Spleen (tissue), 11 donors: ENCODE measurements at regions not wholly inside any gene's neighbourhood (a gene's known extent, or its start where the extent isn't known, plus 50 kb on each side); places are given as distances from the start of the nearest gene placed in this dataset.

Source experiments
- DNase-seq: peaks from one replicate; pipeline ENCODE4 v3.0.0-alpha.2; 2020
- H3K27ac ChIP-seq, 8 donors: fragments of 200-600 bp; sonication (generic) in 7 of 8; 1 replicate in 4 of 8; 2 replicates in 4 of 8; pipeline versions ENCODE4 v1.5.0 to v1.8.0; 2016 to 2021; ENCODE audit warnings: inconsistent platforms in 4 of 8, mild to moderate bottlenecking in 4 of 8, moderate library complexity in 1 of 8
- H3K27me3 ChIP-seq, 7 donors: fragments of 200-600 bp; sonication (generic) in 6 of 7; replicated peaks in 1 of 7; 1 replicate in 4 of 7; 2 replicates in 3 of 7; pipeline versions ENCODE4 v1.5.0 to v1.8.0; 2016 to 2021; ENCODE audit warnings: inconsistent platforms in 3 of 7, mild to moderate bottlenecking in 1 of 7
- H3K36me3 ChIP-seq, 6 donors: fragments of 200-600 bp; sonication (generic) in 5 of 6; 1 replicate in 4 of 6; 2 replicates in 2 of 6; pipeline versions ENCODE4 v1.5.0 to v1.8.0; 2016 to 2021; ENCODE audit warnings: inconsistent platforms in 2 of 6
- H3K4me1 ChIP-seq, 6 donors: fragments of 200-600 bp; sonication (generic) in 5 of 6; 1 replicate in 3 of 6; 2 replicates in 3 of 6; pipeline versions ENCODE4 v1.5.0 to v1.8.0; 2016 to 2021; ENCODE audit warnings: inconsistent platforms in 3 of 6
- H3K4me3 ChIP-seq, 8 donors: fragments of 200-600 bp; sonication (generic) in 7 of 8; 1 replicate in 4 of 8; 2 replicates in 4 of 8; pipeline versions ENCODE4 v1.5.0 to v1.8.0; 2016 to 2021; ENCODE audit warnings: inconsistent platforms in 4 of 8, mild to moderate bottlenecking in 4 of 8, moderate library complexity in 2 of 8
- H3K9me3 ChIP-seq, 8 donors: fragments of 200-600 bp; sonication (generic) in 7 of 8; 1 replicate in 4 of 8; 2 replicates in 4 of 8; pipeline versions ENCODE4 v1.5.0 to v1.8.0; 2016 to 2021; ENCODE audit warnings: inconsistent platforms in 4 of 8
- CTCF ChIP-seq, 11 experiments: fragments of 200-600 bp in 7 of 11; fragments of 450-650 bp in 4 of 11; sonication (generic) in 4 of 11; IDR thresholded peaks in 8 of 11; conservative IDR thresholded peaks in 3 of 11; 1 replicate in 7 of 11; 2 replicates in 4 of 11; pipeline versions ENCODE4 v1.4.0 to v1.8.0; 2016 to 2021; ENCODE audit warnings: antibody characterized with exemption in 11 of 11, inconsistent platforms in 4 of 11, mild to moderate bottlenecking in 1 of 11
- POLR2A ChIP-seq, 3 donors: fragments of 450-650 bp; IDR thresholded peaks; one replicate each; pipeline ENCODE4 v1.5.1; 2017; ENCODE audit warnings: antibody characterized with exemption in 3 of 3, mild to moderate bottlenecking in 1 of 3
- POLR2AphosphoS5 ChIP-seq, 3 donors: sonication (generic); formaldehyde crosslinking; IDR thresholded peaks; one replicate each; pipeline ENCODE4 v1.5.1; 2017; ENCODE audit warnings: antibody characterized with exemption in 3 of 3
- WGBS, 5 donors: extraction: QIAGEN DNeasy Blood & Tissue Kit in 3 of 5; methylation state at CpG; one replicate each; pipeline versions ENCODE4 v1.1.5 to v1.1.7; 2013 to 2018; 5-methylcytosine and 5-hydroxymethylcytosine counted together
- intact Hi-C: fragments of 100-400 bp; cut with DNase I; formaldehyde crosslinking; loops from one replicate; pipeline ENCODE4 v1.15.0; 2023; ENCODE audit warnings: low total_unique reads
- donor health status: healthy with polysubstance abuse.
- donor health status: DM: no; HTN: no; CAD: no; lungs with moderate emphysema.
- donor health status: DM: no; HTN: no; CAD: no.
- donor health status: Bipolar disorder and iron deficiency.
- donor health status: healthy.
- donor health status: DM: no; HTN: no; CAD: no.
- donor health status: DM: yes; HTN: yes; CAD: no.

DNA sequence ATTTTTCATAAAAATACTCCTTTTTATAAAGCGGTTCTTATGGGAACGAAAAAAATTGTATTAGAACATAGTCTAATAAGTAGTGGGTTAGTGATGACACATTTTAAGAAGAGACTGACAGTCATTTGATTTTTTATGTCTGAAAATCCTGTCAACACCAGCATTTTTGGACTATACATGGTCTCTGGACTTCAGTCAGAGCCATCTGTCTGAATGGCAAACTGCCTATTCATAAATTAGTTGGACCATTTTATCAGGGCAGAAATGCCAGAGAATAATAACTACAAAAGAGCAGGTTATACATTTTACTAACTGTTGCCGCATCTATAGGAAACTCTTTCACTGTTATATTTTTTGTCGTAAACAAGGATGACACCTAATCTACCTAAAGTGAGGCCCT lies 437.6 kb downstream of the ZNF804A start:
- Histone ChIP-seq H3K27ac (no peak overlapping the region), H3K4me1 (no peaks in the 10 kb centered on the region), H3K4me3 (no peak overlapping the region), H3K9me3 (peaks cover 0 to 37% (median 25%) of the 10 kb centered on the region in 8 donors), H3K36me3 (no peaks in the 10 kb centered on the region), H3K27me3 (no peaks in the 10 kb centered on the region)
- TF ChIP-seq POLR2AphosphoS5 (IDR thresholded peaks at IDR 0.05) = no peak
- no peak for TF ChIP-seq CTCF (IDR thresholded peaks at IDR 0.05 in 8 of 11, conservative IDR thresholded peaks at IDR 0.05 in 3 of 11)
- TF ChIP-seq POLR2A (IDR thresholded peaks at IDR 0.05) = no peak
- 81 to 95% (median 91%) methylated on average over 4 of the region's 4 CpGs for WGBS, 5 donors
- DNase-seq = no peak
- intact Hi-C loops = no loop called here

GRCh38 chr2:185044323-185044874 lies 446.1 kb downstream of the ZNF804A start:
- no peaks in the 10 kb centered on the region for H3K27me3 ChIP-seq
- H3K27ac ChIP-seq = no peak overlapping the region
- TF ChIP-seq POLR2AphosphoS5 (IDR thresholded peaks at IDR 0.05) (no peak), CTCF (IDR thresholded peaks at IDR 0.05 in 8 of 11, conservative IDR thresholded peaks at IDR 0.05 in 3 of 11) (no peak), POLR2A (IDR thresholded peaks at IDR 0.05) (no peak)
- H3K4me3 ChIP-seq = no peak overlapping the region
- intact Hi-C loops = no loop called here
- peaks cover 2 to 59% (median 48%) of the 10 kb centered on the region in 8 donors for H3K9me3 ChIP-seq
- H3K4me1 ChIP-seq = no peaks in the 10 kb centered on the region
- H3K36me3 ChIP-seq = no peaks in the 10 kb centered on the region
- WGBS, 5 donors = 81 to 94% (median 88%) methylated on average over 7 of the region's 7 CpGs
- DNase-seq = no peak

DNA sequence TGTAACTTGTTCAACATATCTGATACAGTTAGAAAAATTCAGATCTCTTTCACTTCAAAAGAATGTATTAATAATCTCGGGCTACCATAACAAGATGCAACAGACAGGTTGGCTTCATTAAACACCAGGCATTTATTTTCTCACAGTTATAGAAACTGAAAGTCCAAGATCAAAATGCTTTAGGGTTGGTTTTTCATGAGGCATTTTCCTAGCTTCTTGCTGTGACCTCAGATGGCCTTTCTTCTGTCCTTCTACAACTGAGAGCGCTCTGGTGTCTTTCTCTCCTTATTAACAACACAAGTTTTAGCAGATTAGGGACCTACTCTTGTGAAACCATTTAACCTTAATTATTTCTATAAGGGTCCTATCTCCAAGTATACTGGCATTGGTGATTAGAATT lies 452.5 kb downstream of the ZNF804A start:
- no peak overlapping the region for H3K27ac ChIP-seq
- no peaks in the 10 kb centered on the region for H3K36me3 ChIP-seq
- H3K4me3 ChIP-seq = no peak overlapping the region
- no peaks in the 10 kb centered on the region for H3K4me1 ChIP-seq
- intact Hi-C loops = no loop called here
- H3K27me3 ChIP-seq = no peaks in the 10 kb centered on the region
- H3K9me3 ChIP-seq = no peaks in the 10 kb centered on the region
- TF ChIP-seq POLR2A (IDR thresholded peaks at IDR 0.05) (no peak), CTCF (IDR thresholded peaks at IDR 0.05 in 8 of 11, conservative IDR thresholded peaks at IDR 0.05 in 3 of 11) (no peak), POLR2AphosphoS5 (IDR thresholded peaks at IDR 0.05) (no peak)
- 83 to 95% (median 87%) methylated on average over 2 of the region's 2 CpGs for WGBS, 5 donors
- no peak for DNase-seq

DNA sequence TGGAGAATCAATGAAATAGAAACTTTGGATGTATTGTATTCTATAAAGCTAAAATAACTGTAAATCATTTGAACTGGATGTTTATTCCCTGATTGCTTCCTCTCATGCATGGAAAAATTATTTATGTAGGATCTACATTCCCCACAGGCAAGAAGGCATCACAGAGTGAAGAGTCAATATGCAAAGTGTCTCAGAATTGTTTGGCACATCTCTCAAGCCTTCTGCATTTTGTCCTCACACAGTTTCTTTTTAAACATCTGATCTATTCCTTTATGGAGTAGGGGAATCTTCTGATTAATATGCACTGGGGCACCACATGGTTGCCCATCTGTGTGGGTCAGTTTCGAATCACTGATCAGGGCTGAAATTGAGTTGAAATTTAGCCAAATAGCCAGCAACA lies 465.4 kb downstream of the ZNF804A start:
- no peaks in the 10 kb centered on the region for H3K27me3 ChIP-seq
- H3K4me1 ChIP-seq = no peaks in the 10 kb centered on the region
- H3K27ac ChIP-seq = no peak overlapping the region
- no peaks in the 10 kb centered on the region for H3K9me3 ChIP-seq
- no peaks in the 10 kb centered on the region for H3K36me3 ChIP-seq
- no peak for DNase-seq
- intact Hi-C loops = no loop called here
- no peak overlapping the region for H3K4me3 ChIP-seq
- 27 to 74% (median 58%) methylated on average over 1 of the region's 1 CpG for WGBS, 5 donors
- TF ChIP-seq CTCF (IDR thresholded peaks at IDR 0.05 in 8 of 11, conservative IDR thresholded peaks at IDR 0.05 in 3 of 11) (no peak), POLR2AphosphoS5 (IDR thresholded peaks at IDR 0.05) (no peak), POLR2A (IDR thresholded peaks at IDR 0.05) (no peak)
